Mesendoderm (in vitro differentiated cells): ENCODE measurements at regions not wholly inside any gene's neighbourhood (a gene's known extent, or its start where the extent isn't known, plus 50 kb on each side); places are given as distances from the start of the nearest gene placed in this dataset.
"Not testable (repeated sequence)": the region's sequence is repeated elsewhere in the genome, so short reads cannot be mapped to it uniquely, and the experiment has no call there.

Source experiments
- DNase-seq: peaks from one replicate; pipeline ENCODE4 v3.0.0; 2013
- H2AK5ac ChIP-seq: 2 replicates; pipeline ENCODE4 v1.6.1; 2013; ENCODE audit warnings: low read length, inconsistent platforms
- H2BK120ac ChIP-seq: 2 replicates; pipeline ENCODE4 v1.6.1; 2013; ENCODE audit warnings: low read depth, mild to moderate bottlenecking, low read length, moderate library complexity, mixed read lengths
- H2BK15ac ChIP-seq: replicated peaks from 2 replicates; pipeline ENCODE4 v1.6.1; 2013; ENCODE audit warnings: low read depth, mild to moderate bottlenecking, moderate library complexity
- H2BK5ac ChIP-seq: 2 replicates; pipeline ENCODE4 v1.6.1; 2013; ENCODE audit warnings: low read length, inconsistent platforms
- H3K18ac ChIP-seq: 2 replicates; pipeline ENCODE4 v1.6.1; 2013; ENCODE audit warnings: mild to moderate bottlenecking, low read length, mixed read lengths
- H3K23ac ChIP-seq: one replicate; pipeline ENCODE4 v1.6.1; 2013; ENCODE audit warnings: low read length
- H3K27ac ChIP-seq: 2 replicates; pipeline ENCODE4 v1.5.1; 2013; ENCODE audit warnings: low read depth, mild to moderate bottlenecking, inconsistent platforms, low read length, moderate library complexity
- H3K27me3 ChIP-seq: 2 replicates; pipeline ENCODE4 v1.6.1; 2013; ENCODE audit warnings: low read length, control low read depth, mild to moderate bottlenecking, inconsistent platforms; ENCODE audit not compliant: insufficient read depth, poor library complexity
- H3K36me3 ChIP-seq: 2 replicates; pipeline ENCODE4 v1.6.1; 2013; ENCODE audit warnings: low read length, inconsistent platforms; ENCODE audit not compliant: control insufficient read depth, insufficient read depth
- H3K4ac ChIP-seq: one replicate; pipeline ENCODE4 v1.6.1; 2013; ENCODE audit warnings: low read depth, mild to moderate bottlenecking, low read length, moderate library complexity
- H3K4me1 ChIP-seq: 2 replicates; pipeline ENCODE4 v1.6.1; 2013; ENCODE audit warnings: low read depth, low read length, inconsistent platforms; ENCODE audit not compliant: control insufficient read depth
- H3K4me2 ChIP-seq: 2 replicates; pipeline ENCODE4 v1.6.1; 2013; ENCODE audit warnings: low read length
- H3K4me3 ChIP-seq: 2 replicates; pipeline ENCODE4 v1.5.1; 2013; ENCODE audit warnings: mild to moderate bottlenecking, low read length
- H3K56ac ChIP-seq: one replicate; pipeline ENCODE4 v1.6.1; 2013; ENCODE audit warnings: low read length
- H3K79me1 ChIP-seq: 2 replicates; pipeline ENCODE4 v1.6.1; 2013; ENCODE audit warnings: low read length, inconsistent platforms
- H3K79me2 ChIP-seq: 2 replicates; pipeline ENCODE4 v1.6.1; 2013; ENCODE audit warnings: mild to moderate bottlenecking, low read length; ENCODE audit not compliant: control insufficient read depth, insufficient read depth
- H3K9ac ChIP-seq: 2 replicates; pipeline ENCODE4 v1.6.1; 2013; ENCODE audit warnings: low read length, inconsistent platforms
- H4K5ac ChIP-seq: one replicate; pipeline ENCODE4 v1.6.1; 2013; ENCODE audit warnings: low read length
- H4K8ac ChIP-seq: one replicate; pipeline ENCODE4 v1.6.1; 2013; ENCODE audit warnings: low read depth, mild to moderate bottlenecking, control low read depth, low read length, moderate library complexity
- WGBS: extraction: QIAGEN DNeasy Blood & Tissue Kit; methylation state at CpG from one replicate; pipeline ENCODE4 v1.1.7; 2013; ENCODE audit warnings: low lambda C conversion rate, missing lambda C conversion rate; ENCODE audit not compliant: insufficient coverage; ENCODE audit errors: extremely low coverage; 5-methylcytosine and 5-hydroxymethylcytosine counted together

DNA sequence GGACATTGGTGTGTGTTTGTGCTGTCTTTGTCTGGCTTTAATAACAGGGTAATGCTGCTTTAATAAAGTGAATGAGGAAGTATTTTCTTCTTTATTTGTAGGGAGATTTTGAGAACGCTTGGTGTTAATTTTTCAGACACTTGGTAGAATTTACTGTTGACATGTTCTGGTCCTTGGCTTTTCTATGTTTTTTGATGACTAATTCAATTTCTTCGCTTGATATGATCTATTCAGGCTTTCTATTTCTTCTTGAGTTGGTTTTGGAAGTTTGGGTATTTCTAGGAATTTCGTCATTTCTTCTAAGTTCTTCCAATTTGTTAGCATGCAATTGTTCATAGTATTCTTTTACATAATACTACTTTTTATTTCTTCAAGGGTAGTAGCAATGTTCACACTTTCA lies 167.8 kb downstream of the TTC6 start:
- no peak overlapping the region for H3K4me3 ChIP-seq
- H3K79me1 ChIP-seq: no peaks in the 10 kb centered on the region
- H3K4me2 ChIP-seq: no peak overlapping the region
- H4K8ac ChIP-seq: no peak overlapping the region
- no peak overlapping the region for H3K56ac ChIP-seq
- H3K18ac ChIP-seq: no peak overlapping the region
- H4K5ac ChIP-seq: no peak overlapping the region
- no peak overlapping the region for H2BK120ac ChIP-seq
- WGBS: no CpG with 5 or more reads among the region's 3 CpGs
- no peaks in the 10 kb centered on the region for H3K4me1 ChIP-seq
- H2BK15ac ChIP-seq: no peak overlapping the region
- no peak overlapping the region for H3K23ac ChIP-seq
- H3K79me2 ChIP-seq: no peaks in the 10 kb centered on the region
- no peak overlapping the region for H3K9ac ChIP-seq
- no peak overlapping the region for H3K4ac ChIP-seq
- no peak overlapping the region for H2AK5ac ChIP-seq
- no peak overlapping the region for H2BK5ac ChIP-seq
- H3K27me3 ChIP-seq: no peaks in the 10 kb centered on the region
- no peak for DNase-seq
- H3K27ac ChIP-seq: no peak overlapping the region
- H3K36me3 ChIP-seq: no peaks in the 10 kb centered on the region

DNA sequence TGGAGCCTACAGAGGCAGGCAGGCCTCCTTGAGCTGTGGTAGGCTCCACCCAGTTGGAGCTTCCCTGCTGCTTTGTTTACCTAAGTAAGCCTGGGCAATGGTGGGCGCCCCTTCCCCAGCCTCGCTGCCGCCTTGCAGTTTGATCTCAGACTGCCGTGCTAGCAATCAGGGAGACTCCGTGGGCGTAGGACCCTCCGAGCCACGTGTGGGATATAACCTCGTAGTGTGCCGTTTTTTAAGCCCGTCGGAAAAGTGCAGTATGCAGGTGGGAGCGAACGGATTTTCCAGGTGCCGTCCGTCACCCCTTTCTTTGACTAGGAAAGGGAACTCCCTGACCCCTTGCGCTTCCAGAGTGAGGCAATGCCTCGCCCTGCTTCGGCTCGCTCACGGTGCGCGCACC lies 176.9 kb downstream of the TTC6 start:
- not testable (repeated sequence) for H3K9ac ChIP-seq, H3K36me3 ChIP-seq, H2BK15ac ChIP-seq, H3K27me3 ChIP-seq, H2BK120ac ChIP-seq, H3K4me1 ChIP-seq, H3K4ac ChIP-seq, H4K8ac ChIP-seq, H2BK5ac ChIP-seq, H2AK5ac ChIP-seq, H3K79me2 ChIP-seq, H3K18ac ChIP-seq, H4K5ac ChIP-seq, H3K56ac ChIP-seq, DNase-seq, H3K27ac ChIP-seq, H3K23ac ChIP-seq, H3K79me1 ChIP-seq, H3K4me2 ChIP-seq, H3K4me3 ChIP-seq
- WGBS: no CpG with 5 or more reads among the region's 23 CpGs

DNA sequence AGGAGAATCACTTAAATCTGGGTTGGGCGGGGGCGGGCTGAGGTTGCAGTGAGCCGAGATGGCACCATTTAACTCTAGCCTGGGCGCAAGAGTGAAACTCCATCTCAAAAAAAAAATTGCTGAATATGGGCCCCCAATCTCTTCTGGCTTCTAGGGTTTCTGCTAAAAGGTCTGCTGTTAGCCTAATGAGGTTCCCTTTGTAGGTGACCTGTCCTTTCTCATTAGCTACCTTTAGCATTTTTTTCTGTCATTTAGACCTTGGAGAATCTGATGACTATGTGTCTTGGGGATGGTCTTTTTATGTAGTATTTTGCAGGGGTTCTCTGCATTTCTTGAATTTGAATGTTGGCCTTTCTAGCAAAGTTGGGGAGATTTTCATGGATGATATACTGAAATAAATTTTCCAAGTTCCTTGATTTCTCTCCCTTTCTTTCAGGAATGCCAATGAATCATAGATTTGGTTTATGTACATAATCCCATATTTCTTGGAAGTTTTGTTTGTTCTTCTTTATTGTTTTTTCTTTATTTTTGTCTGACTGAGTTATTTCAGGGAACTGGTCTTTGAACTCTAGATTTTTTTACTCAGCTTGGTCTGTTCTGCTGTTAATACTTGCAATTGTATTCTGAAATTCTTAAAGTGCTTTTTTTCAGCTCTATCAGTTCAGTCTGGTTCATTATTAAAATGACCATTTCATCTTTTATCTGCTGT lies 181.5 kb downstream of the TTC6 start:
- Histone ChIP-seq H4K8ac (no peak overlapping the region), H3K4me1 (no peaks in the 10 kb centered on the region), H3K18ac (no peak overlapping the region), H3K56ac (no peak overlapping the region), H3K79me2 (no peaks in the 10 kb centered on the region), H2BK15ac (no peak overlapping the region), H4K5ac (no peak overlapping the region), H3K4ac (no peak overlapping the region), H3K4me2 (no peak overlapping the region), H3K9ac (no peak overlapping the region), H3K36me3 (no peaks in the 10 kb centered on the region), H2BK120ac (no peak overlapping the region), H3K4me3 (no peak overlapping the region), H2BK5ac (no peak overlapping the region), H3K27me3 (no peaks in the 10 kb centered on the region), H3K23ac (no peak overlapping the region), H3K27ac (no peak overlapping the region), H2AK5ac (no peak overlapping the region), H3K79me1 (no peaks in the 10 kb centered on the region)
- DNase-seq: no peak
- no CpG with 5 or more reads among the region's 4 CpGs for WGBS

DNA sequence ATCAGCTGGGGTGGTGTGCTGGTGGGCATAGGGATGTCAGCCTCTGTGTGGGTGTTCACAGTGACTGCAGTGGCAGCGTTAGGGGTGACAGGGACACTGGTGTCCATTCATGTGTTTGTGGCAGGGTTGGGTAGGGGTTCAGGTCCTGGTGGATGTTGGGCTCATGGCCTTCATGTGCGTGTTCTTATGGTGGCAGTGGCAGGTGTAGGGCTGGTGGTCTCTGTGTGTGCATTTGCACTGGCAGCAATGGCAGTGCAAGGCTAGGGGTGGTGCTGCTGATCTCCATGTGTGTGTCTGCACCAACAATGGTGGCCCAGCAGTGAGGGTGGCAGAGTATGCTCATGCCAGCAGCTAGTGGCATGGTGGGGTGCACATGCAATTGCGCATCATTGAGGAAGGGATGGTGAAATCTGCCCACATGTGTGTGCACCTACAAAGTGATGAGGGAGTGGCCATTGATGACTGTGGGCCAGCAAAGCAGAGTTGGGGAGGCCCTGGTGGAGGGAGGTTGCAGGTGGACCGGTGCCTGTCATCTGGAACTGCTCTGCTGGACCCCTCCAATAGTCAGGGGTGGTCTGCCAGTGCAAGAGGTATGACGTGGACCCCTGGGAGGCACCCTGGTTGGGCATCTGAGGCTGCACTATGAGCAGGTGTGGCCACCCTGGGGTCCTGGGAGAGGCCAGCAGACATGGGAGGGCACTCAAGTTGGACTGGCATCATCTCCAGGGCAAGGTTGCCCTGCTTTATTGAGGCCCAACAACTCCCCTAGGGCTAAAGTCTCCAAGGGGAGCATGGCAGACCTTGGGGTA lies 182.9 kb downstream of the TTC6 start:
- no peak overlapping the region for H3K9ac ChIP-seq
- no peak overlapping the region for H3K56ac ChIP-seq
- H3K36me3 ChIP-seq: no peaks in the 10 kb centered on the region
- no peak overlapping the region for H2AK5ac ChIP-seq
- no peak overlapping the region for H3K27ac ChIP-seq
- no peak overlapping the region for H3K4me2 ChIP-seq
- H3K18ac ChIP-seq: no peak overlapping the region
- DNase-seq: no peak
- no peak overlapping the region for H3K4ac ChIP-seq
- no peak overlapping the region for H4K8ac ChIP-seq
- H2BK120ac ChIP-seq: no peak overlapping the region
- no peak overlapping the region for H2BK15ac ChIP-seq
- no CpG with 5 or more reads among the region's 5 CpGs for WGBS
- H2BK5ac ChIP-seq: no peak overlapping the region
- no peak overlapping the region for H3K23ac ChIP-seq
- no peak overlapping the region for H4K5ac ChIP-seq
- no peaks in the 10 kb centered on the region for H3K27me3 ChIP-seq
- H3K4me1 ChIP-seq: no peaks in the 10 kb centered on the region
- H3K79me2 ChIP-seq: no peaks in the 10 kb centered on the region
- H3K4me3 ChIP-seq: no peak overlapping the region
- no peaks in the 10 kb centered on the region for H3K79me1 ChIP-seq

DNA sequence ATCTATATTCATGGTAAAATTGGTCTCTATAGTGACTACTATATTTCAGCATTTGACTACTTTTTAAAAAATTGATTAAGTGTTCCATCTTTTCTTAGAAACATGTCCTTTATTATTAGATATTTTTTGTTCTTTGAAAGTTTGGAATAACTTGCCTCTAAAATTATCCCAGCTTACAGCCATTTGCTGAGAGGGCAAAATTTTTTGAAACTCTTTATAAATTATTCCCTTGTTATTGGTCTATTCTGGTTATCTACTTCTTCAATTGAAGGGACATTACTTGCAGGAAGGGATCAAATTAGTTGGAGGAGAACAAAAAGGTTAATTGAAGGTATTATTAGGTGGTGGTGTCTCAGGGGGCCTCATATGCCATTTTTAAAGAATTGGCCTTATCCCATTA lies 184.1 kb downstream of the TTC6 start:
- no peak for DNase-seq
- H3K4me1 ChIP-seq: no peaks in the 10 kb centered on the region
- H3K56ac ChIP-seq: no peak overlapping the region
- H3K4me3 ChIP-seq: no peak overlapping the region
- no peaks in the 10 kb centered on the region for H3K79me2 ChIP-seq
- no peak overlapping the region for H3K9ac ChIP-seq
- no peak overlapping the region for H2AK5ac ChIP-seq
- no peak overlapping the region for H3K4me2 ChIP-seq
- H3K23ac ChIP-seq: no peak overlapping the region
- H3K79me1 ChIP-seq: no peaks in the 10 kb centered on the region
- H3K36me3 ChIP-seq: no peaks in the 10 kb centered on the region
- no peaks in the 10 kb centered on the region for H3K27me3 ChIP-seq
- no peak overlapping the region for H2BK120ac ChIP-seq
- H4K5ac ChIP-seq: no peak overlapping the region
- no peak overlapping the region for H3K4ac ChIP-seq
- no peak overlapping the region for H2BK5ac ChIP-seq
- no peak overlapping the region for H3K18ac ChIP-seq
- H4K8ac ChIP-seq: no peak overlapping the region
- H2BK15ac ChIP-seq: no peak overlapping the region
- H3K27ac ChIP-seq: no peak overlapping the region
